ENCODE measurements at regions not wholly inside any gene's neighbourhood (a gene's known extent, or its start where the extent isn't known, plus 50 kb on each side); places are given as distances from the start of the nearest gene placed in this dataset.

DNA sequence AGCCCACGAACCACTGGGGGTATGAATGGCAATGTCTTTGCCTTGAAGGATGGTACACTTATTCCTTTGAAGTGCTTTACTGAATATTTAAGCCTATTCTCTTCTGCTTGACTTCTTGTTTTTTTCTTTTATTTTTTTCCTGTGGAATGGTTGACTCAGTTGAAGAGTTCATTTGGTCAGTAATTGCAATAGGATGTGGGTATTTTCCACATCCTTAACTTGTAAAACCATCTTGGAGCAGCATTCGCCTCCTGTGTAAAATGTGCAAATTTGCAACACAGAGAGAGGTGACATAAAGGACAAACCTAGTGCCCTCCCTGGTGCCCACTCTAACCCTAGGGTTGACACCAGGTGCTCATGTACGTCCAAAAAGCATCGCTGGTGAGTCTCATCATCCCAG lies 347.0 kb downstream of the GATA3 start:
- TF ChIP-seq EZH2 (IDR thresholded peaks at IDR 0.05; ENCODE audit: insufficient read depth, poor library complexity, severe bottlenecking) = no peak
- no peak for TF ChIP-seq EZH2phosphoT487 (IDR thresholded peaks at IDR 0.05; ENCODE audit: insufficient read depth, low read depth)
